Activated CD4-positive, alpha-beta T cell treated with anti-CD3 and anti-CD28 coated beads, Interleukin-10, Interleukin-2, amounts not matched to agents 100 ng/mL and 50 ng/mL, durations not matched to agents 16 hours and 8 hours (primary cell): ENCODE measurements at regions not wholly inside any gene's neighbourhood (a gene's known extent, or its start where the extent isn't known, plus 50 kb on each side); places are given as distances from the start of the nearest gene placed in this dataset.

ENCODE experiments used
- DNase-seq: peaks from one replicate; pipeline ENCODE4 v3.0.0-alpha.2; 2020

DNA sequence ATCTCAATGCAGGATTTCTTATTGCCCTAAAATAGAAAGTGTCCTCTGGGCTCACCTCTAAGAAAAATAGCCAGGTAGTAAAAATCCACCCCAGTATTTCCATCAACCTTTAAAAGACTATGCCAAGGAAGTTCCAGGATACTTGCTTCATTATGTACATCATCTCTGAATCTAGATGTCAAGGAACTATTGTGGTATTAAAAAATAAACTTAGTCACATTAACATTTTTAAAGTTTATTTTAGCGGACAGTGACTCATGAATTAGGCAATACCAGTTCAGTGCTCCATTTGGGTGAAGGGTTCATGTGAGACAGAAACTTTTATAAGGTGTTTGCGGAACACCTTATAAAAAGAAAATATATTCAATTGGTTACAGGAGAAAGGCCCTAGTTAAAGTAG is 209.2 kb downstream of the ADAM29 start:
- no peak for DNase-seq

DNA sequence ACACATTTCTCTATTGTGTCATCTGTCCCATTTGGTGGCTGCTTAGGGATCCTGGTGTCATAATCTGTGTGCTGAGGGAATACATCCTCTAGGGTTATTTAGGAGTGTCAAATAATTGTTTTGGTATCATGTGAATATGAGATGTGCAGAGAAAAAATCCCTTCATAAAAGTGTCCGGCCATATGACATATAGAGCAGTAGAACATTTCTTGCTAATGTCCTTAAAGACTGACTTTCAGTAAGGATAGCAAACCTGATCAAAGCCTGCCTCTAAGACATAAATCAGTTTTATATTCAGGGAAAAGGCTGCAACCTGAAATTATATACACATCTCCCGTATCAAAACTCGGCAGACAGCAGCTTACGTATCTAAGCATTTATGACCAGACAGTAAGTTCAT is 211.6 kb downstream of the ADAM29 start:
- DNase-seq: no peak

DNA sequence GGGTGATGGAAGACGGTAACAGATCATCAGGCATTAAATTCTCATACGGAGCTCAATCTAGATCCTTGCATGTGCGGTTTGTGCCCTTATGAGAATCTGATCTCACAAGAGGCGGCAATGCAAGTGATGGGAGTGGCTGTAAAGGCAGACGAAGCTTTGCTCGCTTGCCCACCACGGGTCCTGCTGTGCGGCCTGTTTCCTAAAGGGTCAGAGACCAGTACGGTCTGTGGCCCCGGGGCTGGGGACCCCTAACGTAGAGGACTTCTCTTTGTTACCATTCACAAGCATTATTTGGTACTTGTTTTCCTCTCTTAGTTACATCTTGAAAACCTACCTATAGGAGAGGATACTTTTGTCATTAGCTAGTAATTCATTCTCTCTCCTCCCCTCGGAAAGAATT is 221.0 kb downstream of the ADAM29 start:
- no peak for DNase-seq

DNA sequence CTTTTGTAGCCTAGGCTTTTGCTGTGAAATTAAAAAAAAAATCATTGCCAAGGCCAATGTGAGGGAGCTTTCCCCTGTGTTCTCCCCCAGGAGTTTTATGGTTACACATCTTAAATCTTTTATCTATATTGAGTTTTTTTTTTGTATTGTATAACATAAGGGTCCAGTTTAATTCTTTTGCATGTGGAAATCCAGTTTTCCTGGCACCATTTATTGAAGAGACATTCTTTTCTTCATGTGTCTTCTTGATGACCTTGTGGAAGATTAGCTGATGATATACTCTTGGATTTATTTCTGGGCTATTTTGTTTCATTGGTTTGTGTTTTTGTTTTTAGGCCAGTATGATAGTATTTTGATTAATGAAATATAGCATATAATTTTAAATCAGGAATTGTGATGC is 225.0 kb downstream of the ADAM29 start:
- no peak for DNase-seq

DNA sequence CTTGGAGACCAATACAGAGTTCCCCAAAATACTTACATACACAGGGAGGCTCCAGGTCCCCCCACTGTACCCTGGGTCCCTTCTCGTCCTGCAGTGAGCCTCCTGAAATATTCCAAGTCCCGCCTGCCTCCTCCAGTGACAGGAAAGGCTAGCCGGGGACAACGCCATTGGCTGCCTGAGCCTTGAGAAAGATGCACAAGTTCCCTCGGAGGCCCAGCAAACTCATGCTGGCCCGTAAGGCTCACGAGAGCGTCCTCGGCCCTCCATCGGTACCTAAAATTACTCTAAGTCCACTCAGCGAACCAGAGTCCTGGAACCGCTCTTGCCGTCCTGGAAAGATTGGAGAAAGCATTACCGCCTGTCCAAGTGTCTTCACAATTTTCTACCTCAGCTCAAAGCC is 228.6 kb downstream of the ADAM29 start:
- DNase-seq: no peak

DNA sequence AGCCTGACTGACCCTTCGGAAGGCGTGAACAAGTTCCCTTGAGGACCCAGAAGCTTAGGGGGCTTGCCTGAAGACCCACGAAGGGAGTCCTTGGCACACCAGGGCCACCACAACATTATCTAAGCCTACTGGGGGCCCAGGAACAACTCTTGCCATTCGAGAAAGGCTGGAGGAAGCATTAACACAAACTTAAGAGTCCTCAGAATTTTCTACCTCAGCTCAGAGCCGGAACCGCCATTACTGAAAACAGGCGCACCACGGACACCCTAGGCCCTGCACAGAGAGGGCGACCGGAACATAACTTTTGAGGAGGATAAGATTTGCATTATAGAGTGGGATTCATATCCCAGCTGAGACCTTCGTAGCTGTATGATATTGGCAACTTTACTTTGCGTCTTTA is 229.1 kb downstream of the ADAM29 start:
- no peak for DNase-seq

DNA sequence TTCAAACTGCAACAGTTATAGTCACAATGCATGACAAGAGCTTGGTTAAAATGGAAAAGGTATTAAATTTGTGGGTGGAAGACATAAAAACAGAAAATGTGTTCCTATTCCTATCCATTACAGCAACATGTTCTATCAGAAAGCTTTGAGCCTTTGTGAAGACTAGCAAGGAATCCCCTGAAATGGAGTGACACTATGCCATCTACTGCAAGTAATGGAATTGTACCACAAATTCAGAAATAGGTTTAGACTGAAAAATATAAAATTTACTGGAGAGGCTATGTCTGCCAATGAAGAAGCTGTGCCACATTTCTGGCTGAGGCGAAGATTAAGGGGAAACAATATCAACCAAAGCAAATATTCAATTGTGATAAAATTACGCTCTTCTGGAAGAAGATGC is 247.9 kb downstream of the ADAM29 start:
- DNase-seq: no peak

DNA sequence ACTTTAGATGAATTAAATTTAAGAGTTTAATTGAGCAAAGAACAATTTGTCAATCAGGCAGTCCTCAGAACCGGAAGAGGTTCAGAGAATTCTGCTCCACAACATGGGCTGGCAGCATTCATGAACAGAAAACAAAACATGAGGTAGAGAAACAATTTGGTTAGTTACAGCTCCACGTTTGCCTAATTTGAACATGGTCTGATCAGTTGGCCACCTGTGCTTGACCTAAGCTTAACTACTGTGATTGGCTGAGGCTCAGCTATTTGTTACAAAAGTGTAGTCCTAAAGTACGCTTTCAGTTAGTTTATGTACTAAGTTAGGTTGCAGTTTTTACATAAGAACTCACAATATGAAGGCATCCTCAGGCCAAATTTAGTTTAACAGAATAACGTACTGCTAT is 258.6 kb downstream of the ADAM29 start:
- DNase-seq: no peak

DNA sequence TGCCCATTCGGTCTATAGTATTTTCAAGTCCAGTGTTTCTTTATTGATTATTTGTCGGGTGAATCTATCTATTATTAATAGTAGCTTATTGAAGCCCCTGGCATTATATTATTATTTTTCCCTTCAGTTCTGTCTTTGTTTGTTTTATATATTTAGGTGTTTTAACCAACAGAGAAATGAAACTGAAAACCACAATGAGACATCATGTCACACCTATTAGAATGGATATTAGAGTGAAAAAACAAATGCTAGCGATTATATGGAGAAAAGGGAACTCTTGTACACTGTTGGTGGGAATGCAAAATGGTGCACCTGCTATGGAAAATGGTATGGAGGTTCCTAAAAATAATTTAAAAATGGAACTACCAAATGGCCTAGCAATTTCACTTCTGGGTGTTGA is 272.5 kb downstream of the ADAM29 start:
- DNase-seq: no peak

DNA sequence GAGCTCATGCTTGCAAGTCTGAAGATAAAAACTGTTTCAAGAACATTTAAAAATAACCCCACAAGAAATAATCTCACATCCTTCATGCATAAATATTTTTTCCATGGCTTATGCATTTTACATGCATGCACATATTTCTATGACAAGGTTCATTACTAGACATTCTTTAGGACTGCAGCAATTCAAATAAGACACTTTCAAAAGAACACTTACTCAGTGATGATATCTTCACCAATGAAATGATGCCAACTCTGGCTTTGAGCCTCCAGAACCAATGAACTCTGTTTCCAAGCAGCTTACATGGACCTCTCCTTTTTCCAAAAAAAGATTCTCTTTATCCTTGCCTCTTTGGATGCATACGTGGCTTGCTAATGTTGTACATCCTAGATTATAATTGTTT is 279.9 kb downstream of the ADAM29 start:
- no peak for DNase-seq

DNA sequence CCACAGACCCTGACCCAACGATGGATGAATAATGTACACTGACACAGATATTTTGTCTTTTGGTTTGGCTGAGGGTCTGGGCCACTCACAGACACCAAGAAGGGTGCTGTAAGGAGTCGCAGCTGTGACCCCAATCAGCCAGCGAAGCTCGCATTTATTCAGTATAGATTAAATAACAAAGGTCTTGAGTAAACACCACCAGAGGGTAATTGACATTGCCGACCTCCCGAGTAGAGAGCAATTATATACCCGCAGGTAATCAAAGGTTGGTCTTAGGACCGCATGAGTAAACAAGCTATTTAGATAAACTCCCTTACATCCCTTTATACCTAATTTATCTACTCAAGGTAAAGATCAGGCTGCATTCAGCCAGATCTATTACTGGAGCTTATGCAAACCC is 297.1 kb downstream of the ADAM29 start:
- DNase-seq: no peak

DNA sequence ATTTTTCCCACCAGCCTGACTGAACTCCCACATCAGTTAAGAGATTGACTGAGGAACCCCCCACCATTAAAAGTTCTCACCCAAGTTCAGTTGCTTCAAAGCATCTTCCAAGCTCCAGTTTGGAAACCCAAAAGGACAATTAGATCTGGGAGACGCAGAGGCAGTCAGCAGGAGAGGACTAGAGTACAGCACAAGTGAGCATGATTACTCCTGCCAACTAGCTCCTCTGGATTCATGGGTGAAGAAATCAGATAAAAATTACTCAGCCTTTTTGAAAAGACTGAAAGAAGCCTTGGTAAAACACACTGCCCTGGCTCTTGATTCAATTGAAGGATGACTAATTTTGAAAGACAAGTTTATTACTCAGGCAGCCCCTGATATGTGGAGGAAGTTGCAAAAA is 297.5 kb downstream of the ADAM29 start:
- DNase-seq: no peak

DNA sequence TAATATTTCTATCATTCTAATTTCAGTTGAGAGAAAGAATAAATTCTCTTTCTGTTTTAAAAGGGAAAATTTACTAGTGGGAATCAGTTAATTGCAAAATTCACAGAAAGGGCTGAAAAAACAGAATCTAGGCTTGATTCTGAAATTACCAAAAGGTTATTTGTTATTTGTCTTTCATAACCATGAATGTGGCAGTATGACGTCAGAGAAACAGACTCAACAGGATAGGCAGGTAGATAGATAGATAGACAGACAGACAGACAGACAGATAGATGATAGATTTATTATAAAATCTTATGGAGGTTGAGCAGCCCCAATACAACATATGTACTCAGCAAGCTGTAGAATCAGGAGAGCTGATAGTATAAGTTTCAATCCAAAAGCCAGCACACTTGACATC is 311.0 kb downstream of the ADAM29 start:
- no peak for DNase-seq

DNA sequence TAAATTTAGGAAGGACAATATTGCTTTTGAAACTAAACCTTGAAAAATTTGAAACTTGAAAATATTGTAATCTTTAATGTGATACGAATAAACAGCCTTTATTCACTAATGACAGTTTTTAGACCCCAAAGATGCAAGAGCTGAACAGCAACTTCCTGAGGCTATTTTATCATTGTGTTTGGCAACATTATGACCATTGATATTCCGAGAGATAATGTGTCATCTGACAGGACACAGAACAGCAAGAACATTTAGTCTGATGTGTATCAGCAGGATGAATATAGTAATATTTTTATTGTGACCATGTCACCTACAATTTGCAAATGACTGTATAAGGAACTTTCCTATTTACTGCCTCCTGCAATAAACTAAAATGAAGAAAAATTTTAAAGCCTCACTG is 316.0 kb downstream of the ADAM29 start:
- no peak for DNase-seq

DNA sequence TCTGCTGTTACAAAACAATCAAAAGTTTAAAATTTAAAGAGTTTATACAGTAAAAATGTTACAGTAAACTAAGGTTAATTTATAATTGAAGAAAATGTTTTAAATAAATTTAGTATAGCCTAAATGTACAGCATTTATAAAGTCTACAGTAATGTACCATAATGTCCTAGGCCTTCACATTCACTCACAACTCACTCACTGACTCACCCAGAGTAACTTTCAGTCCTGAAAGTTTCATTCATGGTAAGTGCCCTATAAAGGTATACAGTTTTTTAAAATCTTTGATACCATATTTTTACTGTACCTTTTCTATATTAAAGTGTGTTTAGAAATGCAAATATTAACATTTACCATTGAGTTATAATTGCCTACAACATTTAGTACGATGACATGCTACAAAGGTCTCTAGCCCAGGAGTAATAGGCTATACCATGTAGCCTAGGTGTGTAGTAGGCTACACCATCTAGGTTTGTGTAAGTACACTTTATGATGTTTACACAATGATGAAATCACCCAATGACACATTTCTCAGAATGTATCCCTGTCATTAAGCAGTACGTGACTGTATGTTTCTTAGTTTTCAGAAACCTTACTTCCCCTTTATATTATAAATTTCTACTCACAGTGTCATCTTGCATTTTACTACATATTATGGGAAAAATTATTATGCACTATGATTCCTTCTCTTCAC is 320.8 kb downstream of the ADAM29 start:
- DNase-seq: no peak

DNA sequence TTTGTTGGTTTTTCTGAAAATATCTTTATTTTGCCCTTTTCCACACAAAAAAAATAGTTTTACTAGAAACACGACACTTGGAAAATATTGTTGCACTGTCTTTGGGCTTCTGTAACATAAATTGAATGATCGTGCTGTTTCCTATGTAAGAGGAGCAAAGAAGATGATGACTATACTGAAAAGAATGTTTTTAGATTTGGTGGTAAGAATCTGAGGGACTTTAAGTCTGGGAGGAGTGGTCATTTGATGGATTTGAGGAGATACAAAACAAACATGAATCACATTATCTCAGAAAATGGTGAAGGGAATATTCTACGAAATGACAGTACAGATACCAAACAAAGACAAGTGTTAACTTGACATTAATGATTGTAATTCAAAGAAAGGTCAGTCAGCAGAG is 328.8 kb downstream of the ADAM29 start:
- DNase-seq: no peak

DNA sequence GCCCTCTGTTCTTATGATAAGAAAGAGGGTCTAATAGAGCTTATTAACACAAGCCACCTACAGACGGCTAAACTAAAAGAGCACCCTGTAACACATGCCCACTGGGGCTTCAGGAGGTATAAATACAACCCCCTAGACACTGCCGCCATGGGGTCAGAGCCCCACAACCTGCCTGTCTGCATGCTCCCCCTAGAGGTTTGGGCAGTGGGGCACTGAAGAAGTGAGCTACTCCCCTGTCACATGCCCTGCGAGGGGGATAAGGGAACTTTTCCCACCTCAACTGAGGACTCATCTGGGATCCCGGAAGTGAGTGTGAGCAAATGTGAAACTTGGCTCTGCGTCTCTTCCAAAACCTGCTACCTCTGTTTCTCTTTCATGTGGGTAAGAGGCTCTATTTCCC is 334.5 kb downstream of the ADAM29 start:
- DNase-seq: no peak

DNA sequence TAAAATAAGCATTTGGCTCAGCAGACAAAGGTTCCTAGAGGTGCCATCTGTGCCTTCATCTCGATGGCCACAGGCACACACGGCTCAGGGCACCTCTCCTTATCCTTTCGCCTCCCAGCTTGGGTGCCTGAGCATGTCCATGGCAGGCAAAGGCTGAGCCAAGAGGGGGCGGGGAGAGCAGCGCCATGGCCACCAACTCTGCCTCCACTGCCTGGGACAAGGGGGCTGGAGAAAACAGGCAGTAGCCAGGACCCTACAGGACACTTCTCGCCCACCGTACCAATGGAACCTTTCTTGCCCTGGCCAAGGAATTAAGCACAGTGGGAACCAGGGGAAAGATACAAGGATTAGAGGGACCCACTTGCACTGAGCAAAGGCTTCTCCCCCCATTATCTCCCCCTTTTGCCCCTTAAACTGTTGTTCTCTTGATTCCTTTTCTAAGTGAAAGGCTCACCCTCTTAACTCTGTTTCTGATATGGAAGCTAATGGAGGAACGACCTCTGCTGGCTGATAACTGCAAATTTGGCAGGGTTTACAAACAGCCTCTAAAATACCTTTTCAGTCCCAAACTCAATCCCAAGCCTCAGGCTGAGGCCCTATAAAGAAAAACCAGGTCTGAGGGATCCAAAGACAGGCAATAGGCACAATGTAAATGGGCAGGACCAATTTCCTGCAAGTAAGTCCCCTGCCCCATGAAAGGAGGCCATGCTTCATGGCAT is 335.2 kb downstream of the ADAM29 start:
- DNase-seq: no peak

DNA sequence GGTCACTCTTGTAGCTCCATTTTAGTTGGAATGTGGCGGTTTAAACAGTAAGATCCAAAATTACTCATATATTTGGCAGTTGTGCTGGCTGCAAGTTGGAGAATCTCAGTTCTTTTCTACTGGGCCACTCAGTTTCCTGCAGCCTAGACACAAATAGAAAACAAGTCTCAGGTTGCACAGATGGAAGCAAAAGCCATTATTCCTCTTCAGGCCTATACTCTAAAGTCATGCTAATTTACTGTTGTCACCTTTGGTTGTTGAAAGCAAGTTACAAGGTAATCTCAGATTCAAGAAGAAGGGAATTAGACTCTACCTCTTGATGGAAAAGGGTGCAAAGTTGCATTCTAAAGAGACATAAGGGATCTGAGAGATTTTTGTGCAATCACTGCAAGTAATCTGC is 345.4 kb downstream of the ADAM29 start:
- DNase-seq: no peak

DNA sequence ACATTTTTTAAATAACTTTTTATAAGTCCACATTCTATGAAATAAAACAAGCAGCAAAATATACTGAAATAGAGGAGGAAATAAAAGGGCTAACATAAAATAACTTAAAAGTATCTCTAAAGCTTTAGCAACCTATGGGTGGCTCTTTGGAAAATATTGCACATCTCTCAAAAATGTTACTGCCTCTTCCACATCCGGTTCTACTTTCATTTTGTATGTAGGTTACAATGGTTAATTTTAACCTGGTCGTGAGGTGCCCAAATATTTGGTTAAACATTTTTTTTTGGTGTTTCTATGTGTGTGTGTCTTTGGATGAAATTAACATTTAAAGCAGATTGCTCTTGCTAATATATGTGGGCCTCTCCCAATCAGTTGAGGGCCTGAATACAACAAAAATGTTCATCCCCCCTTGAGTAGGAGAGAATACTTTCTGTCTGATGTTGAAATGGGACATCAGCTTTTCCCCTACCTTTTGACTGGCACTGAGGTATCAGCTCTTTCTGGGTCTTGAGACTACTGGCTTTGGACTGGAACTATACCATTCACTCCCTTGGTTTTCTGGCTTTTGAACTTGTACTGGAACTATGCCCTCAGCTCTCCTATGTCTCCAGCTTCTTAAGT is 353.0 kb downstream of the ADAM29 start:
- DNase-seq: no peak

DNA sequence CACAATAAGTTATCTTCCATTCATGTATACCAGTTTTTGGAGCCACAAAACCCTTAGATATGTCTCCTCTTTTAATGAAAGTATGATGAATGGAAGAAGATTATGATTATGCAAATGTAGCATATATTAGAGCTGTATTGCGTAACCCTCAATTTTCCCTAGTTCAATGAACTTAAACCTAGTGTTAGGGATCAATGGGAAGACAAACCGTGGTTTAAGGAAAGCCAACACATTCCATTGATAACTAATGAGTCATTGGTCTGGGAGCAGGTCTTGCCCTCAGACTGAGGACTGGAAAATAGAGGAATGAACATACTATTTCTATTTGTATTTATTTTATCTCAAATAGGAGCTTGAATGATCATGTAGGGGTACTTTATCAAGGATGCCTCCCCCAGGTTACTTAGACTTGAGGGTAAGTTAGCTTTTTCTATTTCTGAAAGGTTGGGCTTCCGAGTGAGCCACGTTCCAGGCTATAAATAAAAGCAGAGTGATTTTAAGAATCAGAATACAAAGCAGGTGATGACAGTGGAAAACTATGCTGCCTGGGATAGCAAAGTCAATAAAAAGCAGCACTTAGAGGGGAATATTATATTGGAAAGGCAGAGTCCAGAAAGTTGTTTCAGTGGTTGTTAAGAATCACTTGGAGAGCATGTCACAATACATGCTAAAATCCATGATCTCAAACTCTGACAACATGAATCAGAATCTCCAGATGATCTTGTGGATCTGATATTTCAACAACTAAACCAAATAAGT is 356.0 kb downstream of the ADAM29 start:
- no peak for DNase-seq

DNA sequence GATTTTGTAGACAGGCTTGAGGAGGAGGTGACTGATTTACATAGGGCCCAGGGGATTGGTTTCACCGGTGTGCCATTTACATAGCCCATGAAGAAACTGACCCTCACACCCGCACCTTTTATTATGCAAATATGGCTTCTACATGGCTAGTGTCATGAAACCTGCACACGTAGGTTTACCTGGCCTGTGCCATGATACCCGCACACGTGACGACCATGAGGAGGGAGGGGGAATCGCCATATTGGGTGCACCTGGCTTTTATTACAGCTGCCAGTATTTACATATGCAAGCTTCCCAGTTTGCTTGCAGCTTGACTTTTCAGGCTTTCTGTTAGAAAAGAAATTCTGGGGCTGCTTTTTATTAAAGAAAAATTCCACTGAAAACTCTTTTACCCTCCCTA is 359.7 kb downstream of the ADAM29 start:
- DNase-seq: no peak

DNA sequence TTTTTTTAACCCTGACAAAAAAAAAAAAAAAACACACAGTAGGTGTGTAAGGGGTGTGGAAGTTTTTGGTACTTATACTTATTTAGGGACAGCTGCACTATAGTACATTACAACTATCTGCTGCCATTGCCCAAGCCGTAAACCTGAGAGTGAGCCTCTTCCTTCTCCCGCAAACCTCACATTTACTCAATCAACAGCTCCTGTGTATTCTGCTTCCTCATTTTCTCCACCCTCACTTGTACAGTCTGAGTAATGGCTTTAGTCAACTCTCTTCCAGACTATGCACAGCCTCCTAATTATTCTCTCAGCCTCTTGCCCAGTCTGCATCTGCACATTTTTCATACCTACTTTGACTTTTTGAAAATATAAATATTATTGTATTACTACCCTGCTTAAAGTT is 362.0 kb downstream of the ADAM29 start:
- DNase-seq: no peak

DNA sequence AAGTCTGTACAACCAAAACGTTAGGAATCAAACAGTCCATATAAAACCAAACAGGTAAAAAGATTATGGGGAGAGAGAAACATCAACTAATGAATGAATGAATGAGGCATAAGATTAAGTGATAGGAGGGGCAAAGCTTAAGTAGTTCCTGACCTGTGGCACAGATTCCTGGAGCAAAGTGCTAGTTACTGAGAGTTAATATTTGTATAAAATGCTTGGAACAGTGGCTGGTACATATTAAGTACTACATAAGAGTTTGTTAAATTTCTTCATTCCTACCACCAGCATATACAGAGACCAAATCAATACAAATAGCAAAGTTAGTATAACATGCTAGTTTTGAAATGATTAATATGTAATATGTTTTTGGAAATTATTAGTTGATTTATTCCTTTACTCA is 363.7 kb downstream of the ADAM29 start:
- no peak for DNase-seq
